Dermis microvascular lymphatic vessel endothelial cell (primary cell): ENCODE measurements at regions not wholly inside any gene's neighbourhood (a gene's known extent, or its start where the extent isn't known, plus 50 kb on each side); places are given as distances from the start of the nearest gene placed in this dataset.
"Not testable (repeated sequence)": the region's sequence is repeated elsewhere in the genome, so short reads cannot be mapped to it uniquely, and the experiment has no call there.

Experiments used
- DNase-seq, 2 donors: peaks; one replicate each; pipeline versions ENCODE4 v3.0.0 to v3.0.0-alpha.2; 2010; ENCODE audit warnings: low read depth in 2 of 2

DNA sequence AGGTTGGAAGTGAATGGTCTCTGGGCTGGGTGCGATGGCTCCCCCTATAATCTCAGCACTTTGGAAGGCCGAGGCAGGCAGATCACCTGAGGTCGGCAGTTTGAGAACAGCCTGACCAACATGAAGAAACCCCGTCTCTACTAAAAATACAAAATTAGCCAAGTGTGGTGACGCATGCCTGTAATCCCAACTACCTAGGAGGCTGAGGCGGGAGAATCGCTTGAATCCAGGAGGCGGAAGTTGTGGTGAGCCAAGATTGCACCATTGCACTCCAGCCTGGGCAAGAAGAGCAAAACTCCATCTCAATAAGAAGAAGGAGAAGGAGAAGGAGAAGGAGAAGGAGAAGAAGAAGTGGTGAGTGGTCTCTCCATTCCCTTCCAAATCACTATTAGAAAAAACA is 434.0 kb downstream of the CD83 start:
- DNase-seq: not testable (repeated sequence)

DNA sequence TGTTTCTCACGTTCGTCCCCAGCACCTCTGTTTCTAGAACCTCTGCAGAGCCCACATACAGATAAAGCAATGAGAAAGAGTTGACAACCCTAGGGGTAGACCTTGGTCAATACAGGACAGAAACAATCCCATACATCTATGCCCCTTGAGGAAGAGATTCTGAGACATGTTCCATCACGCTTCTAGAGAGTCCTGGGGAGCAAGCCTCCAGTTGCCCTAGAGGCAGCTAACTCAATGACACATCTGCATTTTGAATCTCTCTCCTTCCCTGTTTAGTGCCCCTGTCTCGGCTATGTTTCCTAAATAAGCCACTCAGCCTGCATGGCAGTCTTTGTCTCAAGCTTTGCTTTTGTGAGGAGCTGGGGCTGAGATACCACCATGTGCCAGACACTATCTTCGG is 435.3 kb downstream of the CD83 start:
- no peak for DNase-seq

- no peak for DNase-seq
Observed at GRCh38 chr6:14553515-14553914, 435.9 kb downstream of the CD83 start.

DNA sequence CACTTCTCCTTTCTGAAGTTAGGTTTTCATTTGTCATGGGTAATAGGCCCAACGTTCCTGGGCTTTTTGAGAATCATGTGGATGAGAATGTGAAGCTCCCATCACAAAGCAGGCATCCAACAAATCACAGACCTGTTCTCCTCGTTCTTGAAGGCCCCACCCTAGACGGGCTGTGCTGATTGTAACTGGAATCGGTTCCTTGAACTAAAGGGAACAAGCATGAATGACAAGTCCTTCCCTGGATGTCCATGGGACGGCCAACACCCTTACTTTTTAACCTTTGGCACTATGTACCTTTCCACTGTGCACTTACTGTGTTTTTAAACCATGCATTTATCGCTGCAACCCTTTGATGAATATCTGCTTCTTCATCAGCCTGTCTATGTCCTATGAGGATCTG is 438.2 kb downstream of the CD83 start:
- no peak for DNase-seq

DNA sequence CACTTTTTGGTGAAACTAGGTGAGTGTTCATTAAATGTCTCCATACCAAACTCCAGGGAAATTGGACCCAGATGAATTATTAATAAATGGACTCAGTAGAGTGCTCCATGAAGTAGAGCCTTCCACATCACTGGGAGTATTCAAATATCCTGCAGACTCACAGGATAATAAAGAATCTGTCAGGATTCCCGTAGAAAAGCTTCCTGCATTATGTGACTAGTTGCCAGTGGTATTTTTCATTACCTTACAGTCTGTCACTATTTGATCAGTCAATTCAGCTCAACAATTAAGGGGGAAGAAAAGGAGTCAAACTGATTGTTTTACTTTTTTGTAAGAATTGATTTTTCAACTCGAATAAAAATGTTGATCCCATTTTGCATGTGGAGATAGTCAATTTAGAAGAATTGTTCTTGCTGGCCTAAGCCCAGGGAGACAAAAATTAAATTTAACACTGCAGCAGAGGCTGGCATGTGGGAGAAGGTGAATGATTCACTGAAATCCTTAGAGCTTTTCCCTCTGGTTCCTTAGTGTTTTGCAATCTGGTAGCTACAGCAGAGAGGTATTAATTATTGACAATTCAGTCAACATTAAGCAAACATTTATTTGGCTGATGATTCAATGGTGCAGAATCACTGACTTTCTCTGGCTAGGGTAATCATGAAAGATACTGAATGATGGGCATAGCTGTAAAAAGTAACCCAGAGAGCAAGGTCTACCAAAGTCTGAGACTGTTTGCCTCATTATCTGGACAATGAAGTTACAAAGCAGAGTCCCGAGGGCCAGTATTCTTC is 442.4 kb downstream of the CD83 start:
- no peak for DNase-seq

- DNase-seq: not testable (repeated sequence)
Observed at GRCh38 chr6:14561563-14561962, 444.0 kb downstream of the CD83 start.

- no peak for DNase-seq
Observed at GRCh38 chr6:14567842-14568241, 450.3 kb downstream of the CD83 start.

DNA sequence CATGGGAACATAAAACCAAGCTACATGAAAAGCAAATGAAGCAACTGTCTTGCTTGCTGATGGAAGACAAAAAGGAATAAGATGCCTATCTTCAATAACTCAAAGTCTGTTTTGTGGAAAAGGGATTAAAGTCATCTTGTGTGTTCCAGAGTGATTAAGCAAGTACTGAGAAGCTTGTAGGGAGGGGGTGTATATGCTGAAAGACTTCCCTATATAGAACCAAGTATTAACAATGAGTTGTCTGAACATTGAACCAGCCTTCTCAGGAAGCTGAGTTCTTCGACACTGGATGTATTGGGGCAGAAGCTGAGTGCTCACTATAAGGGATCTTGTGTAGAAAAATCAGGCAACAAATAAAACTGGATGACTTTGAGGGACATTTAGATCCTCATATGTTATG is 451.8 kb downstream of the CD83 start:
- no peak for DNase-seq

DNA sequence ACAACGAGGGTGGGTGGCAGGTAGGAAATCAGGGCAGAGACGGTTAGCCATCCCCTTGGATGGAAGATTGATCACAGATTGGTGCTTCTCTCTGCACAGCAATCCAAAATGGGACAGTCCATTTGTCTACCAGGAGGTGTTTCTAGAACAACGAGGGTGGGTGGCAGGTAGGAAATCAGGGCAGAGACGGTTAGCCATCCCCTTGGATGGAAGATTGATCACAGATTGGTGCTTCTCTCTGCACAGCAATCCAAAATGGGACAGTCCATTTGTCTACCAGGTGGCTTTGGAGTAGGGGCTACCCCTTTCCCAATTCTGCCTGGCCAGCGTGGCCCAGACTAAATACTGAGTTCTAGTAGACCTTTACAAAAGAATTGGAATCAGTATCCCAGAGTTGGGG is 452.3 kb downstream of the CD83 start:
- DNase-seq: not testable (repeated sequence)

DNA sequence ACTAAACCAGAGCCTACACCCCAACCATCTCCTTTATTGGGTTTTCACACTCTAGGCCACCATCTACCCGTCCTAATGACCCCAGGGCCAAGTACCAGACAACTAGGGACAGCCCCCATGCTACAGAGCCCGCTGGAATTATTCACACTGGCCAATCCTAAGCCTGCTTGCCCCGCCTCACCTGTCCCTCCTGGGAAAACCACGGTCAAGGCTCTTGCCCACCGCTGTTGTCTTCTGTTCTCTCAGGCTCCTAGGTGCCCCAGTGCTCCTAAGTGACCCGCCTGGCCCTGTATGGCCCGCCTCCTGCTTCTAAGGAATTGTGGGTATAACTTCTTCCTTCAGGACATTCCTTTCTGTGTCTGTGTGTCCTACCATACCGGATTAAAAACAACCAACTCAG is 453.4 kb downstream of the CD83 start:
- no peak for DNase-seq

- DNase-seq: no peak
Observed at GRCh38 chr6:14571746-14572145, 454.2 kb downstream of the CD83 start.

GRCh38 chr6:14573267-14573666 is 455.7 kb downstream of the CD83 start:
- DNase-seq: no peak

GRCh38 chr6:14573703-14574290 is 456.2 kb downstream of the CD83 start:
- DNase-seq: no peak

GRCh38 chr6:14575961-14576360 is 458.4 kb downstream of the CD83 start:
- DNase-seq: no peak

- DNase-seq: no peak
Observed at GRCh38 chr6:14578994-14579393, 461.4 kb downstream of the CD83 start.

- DNase-seq: no peak
Observed at GRCh38 chr6:14582749-14583148, 465.2 kb downstream of the CD83 start.

DNA sequence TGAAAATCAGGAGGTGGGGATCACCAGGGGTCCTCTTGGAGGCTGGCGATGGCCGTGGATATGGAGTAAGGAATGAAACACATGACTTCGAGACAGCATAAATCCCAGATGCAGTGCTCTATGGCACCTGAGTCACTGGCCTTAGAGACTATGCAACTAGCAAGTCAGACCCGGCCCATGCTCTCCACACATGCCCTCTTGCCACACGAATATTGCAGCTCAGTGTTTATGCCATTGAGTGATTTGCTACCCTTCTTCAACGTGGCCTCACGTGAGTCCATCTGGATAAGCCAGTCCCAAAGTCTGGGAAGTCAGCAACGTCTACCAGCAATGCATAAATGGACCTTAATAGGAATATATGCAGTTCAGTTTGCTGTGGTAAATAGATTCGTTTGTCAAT is 466.3 kb downstream of the CD83 start:
- no peak for DNase-seq

GRCh38 chr6:14584450-14584849 is 466.9 kb downstream of the CD83 start:
- DNase-seq: no peak

DNA sequence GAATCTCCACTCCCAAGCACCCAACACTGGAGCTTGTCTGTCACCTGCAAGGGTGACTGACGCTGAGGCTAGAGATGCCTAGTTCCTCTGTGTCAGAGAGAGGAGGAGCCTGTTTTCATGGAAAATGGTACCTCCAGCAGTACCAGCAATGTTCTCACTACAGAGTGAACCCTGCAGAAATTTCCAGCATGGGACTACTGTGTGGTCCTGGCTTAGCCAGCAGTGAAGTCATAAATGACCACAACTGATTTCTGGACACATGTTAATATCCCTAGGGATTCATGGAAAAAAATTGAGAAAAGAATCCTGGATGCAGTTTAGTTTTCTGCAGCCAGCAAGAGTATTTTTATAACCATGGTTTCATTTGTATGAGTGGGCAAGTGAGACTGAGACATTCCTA is 468.1 kb downstream of the CD83 start:
- no peak for DNase-seq

DNA sequence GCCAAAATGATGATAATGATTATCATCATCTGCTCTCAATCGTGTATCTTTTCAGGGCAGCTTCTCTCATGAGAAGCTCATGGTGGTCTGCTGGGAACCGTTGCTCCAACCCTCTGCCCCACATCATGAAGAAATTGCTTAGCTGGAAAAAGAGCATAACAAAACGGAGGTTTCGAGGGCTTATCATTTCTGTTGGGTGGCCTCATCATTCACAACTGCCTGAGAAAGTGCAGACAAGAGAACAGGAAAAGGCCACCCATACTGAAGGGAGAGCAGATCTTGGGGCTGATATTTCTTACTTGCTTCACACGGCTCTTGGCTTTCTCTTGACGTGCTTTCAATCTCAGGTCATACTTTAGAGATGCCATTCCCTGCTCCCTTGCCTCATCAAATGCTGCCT is 471.6 kb downstream of the CD83 start:
- DNase-seq: no peak

DNA sequence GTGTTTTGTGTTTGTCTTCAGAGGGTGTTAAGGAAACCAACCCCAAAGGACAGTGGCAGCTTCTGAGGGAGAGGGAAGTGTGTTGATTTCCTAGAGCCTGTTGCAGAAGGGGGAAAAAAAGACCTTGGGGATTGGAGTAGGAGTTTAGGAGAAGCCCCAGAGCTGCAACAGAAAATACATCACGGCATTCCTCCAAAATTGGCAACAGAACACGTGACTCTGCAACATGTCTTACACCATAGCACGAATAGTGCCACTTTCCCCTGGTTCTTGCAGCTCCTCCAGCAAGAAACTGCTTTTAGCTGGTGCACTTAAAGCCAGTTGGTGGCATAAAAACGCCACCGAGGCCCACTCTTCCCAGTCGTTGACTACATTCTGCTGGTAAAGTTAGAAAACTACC is 473.0 kb downstream of the CD83 start:
- DNase-seq: no peak

DNA sequence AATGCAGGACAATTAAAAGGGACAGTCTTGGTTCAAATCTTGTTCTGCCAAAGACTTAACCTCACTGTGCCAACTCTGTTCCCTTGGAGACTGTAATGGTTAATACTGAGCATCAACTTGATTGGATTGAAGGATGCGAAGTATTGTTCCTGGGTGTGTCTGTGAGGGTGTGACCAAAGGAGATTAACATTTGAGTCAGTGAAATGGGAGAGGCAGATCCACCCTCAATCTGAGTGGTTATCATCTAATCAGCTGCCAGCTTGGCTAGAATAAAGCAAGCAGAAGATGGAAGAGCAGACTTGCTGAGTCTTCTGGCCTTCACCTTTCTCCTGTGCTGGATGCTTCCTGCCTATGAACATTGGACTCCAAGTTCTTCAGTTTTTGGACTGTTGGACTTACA is 474.4 kb downstream of the CD83 start:
- no peak for DNase-seq

GRCh38 chr6:14593286-14593685 is 475.7 kb downstream of the CD83 start:
- no peak for DNase-seq

- no peak for DNase-seq
Observed at GRCh38 chr6:14595751-14596150, 478.2 kb downstream of the CD83 start.
